Fibroblast of mammary gland (primary cell): ENCODE measurements at regions not wholly inside any gene's neighbourhood (a gene's known extent, or its start where the extent isn't known, plus 50 kb on each side); places are given as distances from the start of the nearest gene placed in this dataset.

ENCODE experiments used
- DNase-seq: peaks from one replicate; pipeline ENCODE4 v3.0.0-alpha.2; 2010; ENCODE audit warnings: low read depth
- H3K4me3 ChIP-seq: 2 replicates; pipeline ENCODE4 v1.5.1; 2011; ENCODE audit warnings: low read depth, mild to moderate bottlenecking, low read length, moderate library complexity; ENCODE audit not compliant: control insufficient read depth
- TF ChIP-seq, protein P1 (sequence below): conservative IDR thresholded peaks from 2 replicates; pipeline ENCODE4 v1.5.1; 2011; ENCODE audit warnings: low read depth, low read length, inconsistent platforms; ENCODE audit not compliant: control insufficient read depth, insufficient read depth

DNA sequence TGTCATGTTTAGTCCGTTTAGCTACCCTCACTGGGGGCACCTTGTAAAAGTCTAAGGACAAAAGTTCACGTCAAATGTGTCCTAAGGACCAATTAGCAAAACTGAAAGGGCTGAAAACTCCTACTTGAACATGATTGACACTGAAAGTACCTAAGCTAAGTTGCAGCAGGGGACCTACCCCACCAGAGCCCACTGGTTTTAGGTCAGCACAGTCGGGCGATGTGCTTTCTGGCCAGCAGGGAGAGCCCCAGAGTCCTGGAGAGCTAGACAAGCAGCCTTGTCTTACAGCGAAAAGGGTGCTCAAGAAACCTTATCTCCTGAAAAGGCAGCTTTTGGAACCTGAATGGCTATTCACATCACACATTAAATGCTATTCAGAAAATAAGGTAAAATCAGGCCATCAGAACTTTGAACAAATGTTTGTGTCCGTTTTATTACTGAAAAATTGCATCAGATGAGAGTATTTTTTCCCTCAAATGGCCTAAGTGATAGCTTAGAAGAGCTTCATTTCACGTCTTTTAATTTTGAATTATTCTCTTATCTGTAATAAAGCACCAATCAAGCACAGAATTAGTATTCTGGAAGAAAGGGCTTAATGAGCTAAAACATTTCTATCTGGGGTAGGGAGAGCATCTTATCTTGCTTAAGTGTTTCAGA is 52.2 kb upstream of the MKI67 start:
- peak; percentile 14 for DNase-seq
- TF ChIP-seq, protein P1, sequence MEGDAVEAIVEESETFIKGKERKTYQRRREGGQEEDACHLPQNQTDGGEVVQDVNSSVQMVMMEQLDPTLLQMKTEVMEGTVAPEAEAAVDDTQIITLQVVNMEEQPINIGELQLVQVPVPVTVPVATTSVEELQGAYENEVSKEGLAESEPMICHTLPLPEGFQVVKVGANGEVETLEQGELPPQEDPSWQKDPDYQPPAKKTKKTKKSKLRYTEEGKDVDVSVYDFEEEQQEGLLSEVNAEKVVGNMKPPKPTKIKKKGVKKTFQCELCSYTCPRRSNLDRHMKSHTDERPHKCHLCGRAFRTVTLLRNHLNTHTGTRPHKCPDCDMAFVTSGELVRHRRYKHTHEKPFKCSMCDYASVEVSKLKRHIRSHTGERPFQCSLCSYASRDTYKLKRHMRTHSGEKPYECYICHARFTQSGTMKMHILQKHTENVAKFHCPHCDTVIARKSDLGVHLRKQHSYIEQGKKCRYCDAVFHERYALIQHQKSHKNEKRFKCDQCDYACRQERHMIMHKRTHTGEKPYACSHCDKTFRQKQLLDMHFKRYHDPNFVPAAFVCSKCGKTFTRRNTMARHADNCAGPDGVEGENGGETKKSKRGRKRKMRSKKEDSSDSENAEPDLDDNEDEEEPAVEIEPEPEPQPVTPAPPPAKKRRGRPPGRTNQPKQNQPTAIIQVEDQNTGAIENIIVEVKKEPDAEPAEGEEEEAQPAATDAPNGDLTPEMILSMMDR: peak; percentile 40
- H3K4me3 ChIP-seq: no peak overlapping the region

DNA sequence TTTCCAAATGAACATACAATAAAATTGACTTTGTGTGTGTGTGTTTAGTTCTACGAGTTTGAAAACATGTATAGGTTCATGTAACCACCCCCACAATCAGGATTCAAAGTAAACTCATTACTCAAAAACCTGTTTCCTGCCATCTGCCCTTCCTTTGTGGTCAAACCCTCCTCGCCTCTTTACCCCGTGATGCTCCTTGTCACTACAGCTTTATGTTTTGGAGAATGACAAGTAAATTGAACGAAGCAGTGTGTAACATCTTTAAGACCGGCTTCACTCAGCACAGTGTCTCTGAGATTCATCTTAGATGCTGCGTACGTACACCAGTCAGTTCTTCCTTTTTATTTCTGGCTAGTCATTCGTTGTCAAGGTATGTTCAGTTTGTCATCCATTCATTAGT is 54.6 kb upstream of the MKI67 start:
- TF ChIP-seq, protein P1: no peak
- H3K4me3 ChIP-seq: no peak overlapping the region
- no peak for DNase-seq

DNA sequence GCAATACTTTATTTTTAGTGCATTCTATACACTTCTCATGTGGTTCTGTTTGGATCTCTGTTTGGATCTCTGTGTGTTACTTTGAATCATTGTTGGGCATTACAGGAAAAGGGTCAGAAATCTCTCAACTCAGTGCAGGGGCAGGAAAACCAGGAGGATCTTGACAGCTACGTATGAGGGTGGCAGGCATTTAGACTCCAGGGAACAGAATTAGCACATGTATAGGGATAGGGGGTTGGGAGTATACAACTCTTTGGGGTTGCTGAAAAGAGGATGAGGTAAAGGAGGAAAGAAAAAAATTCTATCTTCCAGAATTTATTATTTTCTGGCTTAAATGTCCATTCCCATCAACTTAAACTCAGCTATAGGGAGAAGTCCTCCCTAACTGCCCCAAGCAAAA is 59.4 kb upstream of the MKI67 start:
- DNase-seq: no peak
- no peak overlapping the region for H3K4me3 ChIP-seq
- TF ChIP-seq, protein P1: no peak

DNA sequence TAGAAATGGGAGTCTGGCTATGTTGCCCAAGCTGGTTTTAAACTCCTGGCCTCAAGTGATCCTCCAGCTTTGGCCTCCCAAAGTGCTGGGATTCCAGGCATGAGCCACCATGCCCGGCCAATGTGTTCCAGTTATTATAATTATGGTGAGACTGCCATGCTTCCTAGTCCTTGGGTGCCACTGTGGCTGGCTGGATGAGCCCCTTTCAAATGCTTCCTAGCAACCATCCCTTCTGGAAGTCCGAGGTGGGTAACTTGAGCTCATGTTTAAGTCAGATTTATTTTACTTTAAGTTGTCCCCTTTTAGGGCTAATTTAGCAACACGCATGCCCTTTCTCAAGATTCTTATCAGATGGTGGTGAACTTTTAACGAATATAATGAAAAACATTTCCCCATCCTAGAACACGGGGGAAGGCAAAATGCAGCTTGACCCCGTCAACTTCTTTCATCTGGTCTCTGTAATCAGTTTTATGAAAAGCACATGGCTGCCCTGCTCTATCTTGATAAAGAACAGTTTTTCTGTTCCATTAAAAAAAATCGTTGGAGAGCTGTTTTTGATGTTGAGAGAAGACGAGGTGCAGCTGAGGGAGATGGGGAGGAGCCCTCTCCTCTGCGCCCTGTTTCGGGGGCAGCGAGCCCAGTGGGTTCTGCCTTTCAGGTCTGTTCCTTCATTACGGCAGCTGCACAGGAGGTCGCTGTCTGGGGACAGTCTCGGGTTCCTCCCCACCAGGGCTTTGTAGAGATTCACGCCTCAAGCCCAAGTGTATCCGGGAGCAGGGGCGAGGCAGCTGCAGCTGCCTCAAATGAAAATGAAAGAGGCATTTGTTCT is 61.0 kb upstream of the MKI67 start:
- no peak for DNase-seq
- TF ChIP-seq, protein P1: no peak
- H3K4me3 ChIP-seq: no peak overlapping the region

DNA sequence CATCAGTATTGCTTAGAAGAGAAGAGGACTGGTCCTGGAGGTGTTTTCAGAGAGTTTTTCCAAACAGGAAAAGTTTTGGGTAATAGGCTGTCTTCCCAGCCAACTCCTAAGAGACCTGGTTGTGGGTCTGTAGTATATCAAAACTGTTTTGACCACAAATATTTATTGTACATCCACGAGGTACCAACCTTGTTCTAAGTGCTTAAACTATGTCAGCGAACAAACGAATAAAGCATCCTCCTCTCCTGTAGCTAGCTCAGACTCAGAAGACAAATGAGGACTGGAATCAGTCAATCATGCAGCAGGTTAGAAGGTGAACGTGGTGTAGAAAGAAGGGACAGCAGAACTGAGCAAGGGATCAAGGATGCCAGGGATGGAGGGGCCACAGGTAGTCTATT is 61.6 kb upstream of the MKI67 start:
- no peak for DNase-seq
- H3K4me3 ChIP-seq: no peak overlapping the region
- TF ChIP-seq, protein P1: no peak

DNA sequence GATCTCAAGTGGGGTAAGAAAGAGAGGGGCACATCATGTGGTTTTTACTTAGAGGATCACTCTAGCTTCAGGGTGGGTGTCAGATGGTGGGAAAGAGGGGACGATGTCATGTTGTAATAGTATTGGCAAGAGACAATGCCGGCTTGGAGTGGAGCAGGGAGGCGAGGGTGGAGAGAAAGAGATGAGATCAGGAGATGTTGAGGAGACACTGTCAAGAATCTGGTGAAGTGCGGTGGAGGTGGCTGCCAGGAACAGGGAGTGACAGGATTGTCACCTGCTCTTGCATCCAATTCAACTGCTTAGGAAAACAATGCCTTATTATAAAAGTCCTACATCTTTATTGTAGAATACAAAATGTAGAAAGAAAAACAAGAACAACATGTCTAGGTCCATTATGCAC is 63.0 kb upstream of the MKI67 start:
- TF ChIP-seq, protein P1: no peak
- H3K4me3 ChIP-seq: no peak overlapping the region
- no peak for DNase-seq
